ENCODE measurements at regions not wholly inside any gene's neighbourhood (a gene's known extent, or its start where the extent isn't known, plus 50 kb on each side); places are given as distances from the start of the nearest gene placed in this dataset.

DNA sequence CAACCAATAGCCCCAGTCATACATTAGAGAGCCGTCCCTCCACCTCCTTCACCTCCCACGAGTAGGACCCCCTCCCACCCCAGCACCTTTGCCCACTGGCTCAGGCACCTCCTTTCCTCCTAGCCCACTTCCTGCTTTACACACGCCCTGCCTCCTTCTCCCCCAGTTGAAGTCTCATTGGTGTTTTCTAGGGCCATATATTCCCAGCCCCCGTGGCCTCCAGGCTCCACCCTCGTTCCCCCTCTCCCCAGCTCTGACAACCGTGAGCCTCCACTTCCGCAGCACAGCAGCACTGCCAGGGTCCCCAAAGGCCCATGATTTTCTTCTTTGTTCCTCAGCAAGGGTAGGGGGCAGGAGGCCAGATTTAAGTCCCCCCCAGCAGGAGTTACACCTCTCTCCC lies 340.3 kb upstream of the TNRC6C start:
- peaks cover 6 to 59% of the 10 kb centered on the region in 2 experiments; a peak in 4 of 5 replicates for H3K27me3 ChIP-seq (ENCODE audit: control insufficient read depth in 1 of 2, insufficient read depth in 2 of 2, low read length in 2 of 2)
- H3K4me1 ChIP-seq (ENCODE audit: insufficient read depth, low read length) = peaks cover 7% of the 10 kb centered on the region
- CTCF ChIA-PET (ENCODE audit: low intra/inter-chr PET ratio, low total read pairs) = no interaction called here
- TF ChIP-seq ARHGAP35 (CRISPR knock-in tag; IDR thresholded peaks at IDR 0.05; ENCODE audit: borderline replicate concordance) = no peak
- TF ChIP-seq MEIS2 (CRISPR knock-in tag; IDR thresholded peaks at IDR 0.05) = no peak
- TF ChIP-seq ATF7 (IDR thresholded peaks at IDR 0.05) = no peak
- no peak for TF ChIP-seq ATF7 (CRISPR knock-in tag; IDR thresholded peaks at IDR 0.05)
- no peak for TF ChIP-seq HOXD1 (CRISPR knock-in tag; IDR thresholded peaks at IDR 0.05)
- TF ChIP-seq ZC3H4 (CRISPR knock-in tag; IDR thresholded peaks at IDR 0.05; ENCODE audit: borderline replicate concordance) = no peak
- no peak for TF ChIP-seq ZNF749 (CRISPR knock-in tag; IDR thresholded peaks at IDR 0.05; ENCODE audit: borderline replicate concordance)
- TF ChIP-seq ATF1 (CRISPR knock-in tag; IDR thresholded peaks at IDR 0.05) = no peak
- TF ChIP-seq TCF7 (IDR thresholded peaks at IDR 0.05; ENCODE audit: low read depth) = no peak
- TF ChIP-seq NPAS2 (CRISPR knock-in tag; IDR thresholded peaks at IDR 0.05; ENCODE audit: borderline replicate concordance) = no peak
- TF ChIP-seq, protein P1, sequence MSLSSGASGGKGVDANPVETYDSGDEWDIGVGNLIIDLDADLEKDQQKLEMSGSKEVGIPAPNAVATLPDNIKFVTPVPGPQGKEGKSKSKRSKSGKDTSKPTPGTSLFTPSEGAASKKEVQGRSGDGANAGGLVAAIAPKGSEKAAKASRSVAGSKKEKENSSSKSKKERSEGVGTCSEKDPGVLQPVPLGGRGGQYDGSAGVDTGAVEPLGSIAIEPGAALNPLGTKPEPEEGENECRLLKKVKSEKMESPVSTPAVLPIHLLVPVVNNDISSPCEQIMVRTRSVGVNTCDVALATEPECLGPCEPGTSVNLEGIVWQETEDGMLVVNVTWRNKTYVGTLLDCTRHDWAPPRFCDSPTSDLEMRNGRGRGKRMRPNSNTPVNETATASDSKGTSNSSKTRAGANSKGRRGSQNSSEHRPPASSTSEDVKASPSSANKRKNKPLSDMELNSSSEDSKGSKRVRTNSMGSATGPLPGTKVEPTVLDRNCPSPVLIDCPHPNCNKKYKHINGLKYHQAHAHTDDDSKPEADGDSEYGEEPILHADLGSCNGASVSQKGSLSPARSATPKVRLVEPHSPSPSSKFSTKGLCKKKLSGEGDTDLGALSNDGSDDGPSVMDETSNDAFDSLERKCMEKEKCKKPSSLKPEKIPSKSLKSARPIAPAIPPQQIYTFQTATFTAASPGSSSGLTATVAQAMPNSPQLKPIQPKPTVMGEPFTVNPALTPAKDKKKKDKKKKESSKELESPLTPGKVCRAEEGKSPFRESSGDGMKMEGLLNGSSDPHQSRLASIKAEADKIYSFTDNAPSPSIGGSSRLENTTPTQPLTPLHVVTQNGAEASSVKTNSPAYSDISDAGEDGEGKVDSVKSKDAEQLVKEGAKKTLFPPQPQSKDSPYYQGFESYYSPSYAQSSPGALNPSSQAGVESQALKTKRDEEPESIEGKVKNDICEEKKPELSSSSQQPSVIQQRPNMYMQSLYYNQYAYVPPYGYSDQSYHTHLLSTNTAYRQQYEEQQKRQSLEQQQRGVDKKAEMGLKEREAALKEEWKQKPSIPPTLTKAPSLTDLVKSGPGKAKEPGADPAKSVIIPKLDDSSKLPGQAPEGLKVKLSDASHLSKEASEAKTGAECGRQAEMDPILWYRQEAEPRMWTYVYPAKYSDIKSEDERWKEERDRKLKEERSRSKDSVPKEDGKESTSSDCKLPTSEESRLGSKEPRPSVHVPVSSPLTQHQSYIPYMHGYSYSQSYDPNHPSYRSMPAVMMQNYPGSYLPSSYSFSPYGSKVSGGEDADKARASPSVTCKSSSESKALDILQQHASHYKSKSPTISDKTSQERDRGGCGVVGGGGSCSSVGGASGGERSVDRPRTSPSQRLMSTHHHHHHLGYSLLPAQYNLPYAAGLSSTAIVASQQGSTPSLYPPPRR (CRISPR knock-in tag; IDR thresholded peaks at IDR 0.05; ENCODE audit: borderline replicate concordance) = no peak
- TF ChIP-seq, protein P2, sequence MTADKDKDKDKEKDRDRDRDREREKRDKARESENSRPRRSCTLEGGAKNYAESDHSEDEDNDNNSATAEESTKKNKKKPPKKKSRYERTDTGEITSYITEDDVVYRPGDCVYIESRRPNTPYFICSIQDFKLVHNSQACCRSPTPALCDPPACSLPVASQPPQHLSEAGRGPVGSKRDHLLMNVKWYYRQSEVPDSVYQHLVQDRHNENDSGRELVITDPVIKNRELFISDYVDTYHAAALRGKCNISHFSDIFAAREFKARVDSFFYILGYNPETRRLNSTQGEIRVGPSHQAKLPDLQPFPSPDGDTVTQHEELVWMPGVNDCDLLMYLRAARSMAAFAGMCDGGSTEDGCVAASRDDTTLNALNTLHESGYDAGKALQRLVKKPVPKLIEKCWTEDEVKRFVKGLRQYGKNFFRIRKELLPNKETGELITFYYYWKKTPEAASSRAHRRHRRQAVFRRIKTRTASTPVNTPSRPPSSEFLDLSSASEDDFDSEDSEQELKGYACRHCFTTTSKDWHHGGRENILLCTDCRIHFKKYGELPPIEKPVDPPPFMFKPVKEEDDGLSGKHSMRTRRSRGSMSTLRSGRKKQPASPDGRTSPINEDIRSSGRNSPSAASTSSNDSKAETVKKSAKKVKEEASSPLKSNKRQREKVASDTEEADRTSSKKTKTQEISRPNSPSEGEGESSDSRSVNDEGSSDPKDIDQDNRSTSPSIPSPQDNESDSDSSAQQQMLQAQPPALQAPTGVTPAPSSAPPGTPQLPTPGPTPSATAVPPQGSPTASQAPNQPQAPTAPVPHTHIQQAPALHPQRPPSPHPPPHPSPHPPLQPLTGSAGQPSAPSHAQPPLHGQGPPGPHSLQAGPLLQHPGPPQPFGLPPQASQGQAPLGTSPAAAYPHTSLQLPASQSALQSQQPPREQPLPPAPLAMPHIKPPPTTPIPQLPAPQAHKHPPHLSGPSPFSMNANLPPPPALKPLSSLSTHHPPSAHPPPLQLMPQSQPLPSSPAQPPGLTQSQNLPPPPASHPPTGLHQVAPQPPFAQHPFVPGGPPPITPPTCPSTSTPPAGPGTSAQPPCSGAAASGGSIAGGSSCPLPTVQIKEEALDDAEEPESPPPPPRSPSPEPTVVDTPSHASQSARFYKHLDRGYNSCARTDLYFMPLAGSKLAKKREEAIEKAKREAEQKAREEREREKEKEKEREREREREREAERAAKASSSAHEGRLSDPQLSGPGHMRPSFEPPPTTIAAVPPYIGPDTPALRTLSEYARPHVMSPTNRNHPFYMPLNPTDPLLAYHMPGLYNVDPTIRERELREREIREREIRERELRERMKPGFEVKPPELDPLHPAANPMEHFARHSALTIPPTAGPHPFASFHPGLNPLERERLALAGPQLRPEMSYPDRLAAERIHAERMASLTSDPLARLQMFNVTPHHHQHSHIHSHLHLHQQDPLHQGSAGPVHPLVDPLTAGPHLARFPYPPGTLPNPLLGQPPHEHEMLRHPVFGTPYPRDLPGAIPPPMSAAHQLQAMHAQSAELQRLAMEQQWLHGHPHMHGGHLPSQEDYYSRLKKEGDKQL (CRISPR knock-in tag; IDR thresholded peaks at IDR 0.05; ENCODE audit: low read depth) = no peak

More for the DNA sequence above, 340.3 kb upstream of the TNRC6C start:
- ATAC-seq (no peak), DNase-seq (ENCODE audit: low spot score) (no peak), FAIRE-seq (no peak)
- H3K4me3 ChIP-seq (replicated peaks in 1 of 3; ENCODE audit: insufficient read depth in 1 of 3, low read depth in 2 of 3, low read length in 3 of 3) = no peak overlapping the region
- H3K36me3 ChIP-seq (replicated peaks in 1 of 2; ENCODE audit: control insufficient read depth in 1 of 2, insufficient read depth in 2 of 2, low read length in 2 of 2) = no peaks in the 10 kb centered on the region
- H3K9me3 ChIP-seq (ENCODE audit: low read length) = no peaks in the 10 kb centered on the region
- in situ Hi-C loops (cut with HindIII; ENCODE audit: extremely low pct_ligation_motif_present, low pct_unique_long_range_greater_than_20kb) (no loop called here), intact Hi-C loops (cut with micrococcal nuclease; ENCODE audit: unreplicated experiment) (no loop called here)
- 26% methylated on average over 7 of the region's 7 CpGs for WGBS (ENCODE audit: low lambda C conversion rate)
- no peaks in the 10 kb centered on the region for H4K20me1 ChIP-seq (ENCODE audit: insufficient read depth, low read length)
- H3K9ac ChIP-seq (ENCODE audit: insufficient read depth, low read depth, low read length) = no peak overlapping the region
- H3K4me2 ChIP-seq (ENCODE audit: low read depth, low read length) = no peak overlapping the region
- no peaks in the 10 kb centered on the region for H3K79me2 ChIP-seq (ENCODE audit: insufficient read depth, low read length)
- H3K27ac ChIP-seq (ENCODE audit: extremely low read length, insufficient read depth, low read length) = no peak overlapping the region
- H2AFZ ChIP-seq (ENCODE audit: low read length) = no peak overlapping the region
- no TSS peak for BruUV-seq (replicated peaks)
- POLR2A ChIA-PET = no interaction called here

All from HepG2 (cell line).